ENCODE measurements at regions not wholly inside any gene's neighbourhood (a gene's known extent, or its start where the extent isn't known, plus 50 kb on each side); places are given as distances from the start of the nearest gene placed in this dataset.

- TF ChIP-seq POLR2A (IDR thresholded peaks at IDR 0.05) = no peak
- TF ChIP-seq, protein P1, sequence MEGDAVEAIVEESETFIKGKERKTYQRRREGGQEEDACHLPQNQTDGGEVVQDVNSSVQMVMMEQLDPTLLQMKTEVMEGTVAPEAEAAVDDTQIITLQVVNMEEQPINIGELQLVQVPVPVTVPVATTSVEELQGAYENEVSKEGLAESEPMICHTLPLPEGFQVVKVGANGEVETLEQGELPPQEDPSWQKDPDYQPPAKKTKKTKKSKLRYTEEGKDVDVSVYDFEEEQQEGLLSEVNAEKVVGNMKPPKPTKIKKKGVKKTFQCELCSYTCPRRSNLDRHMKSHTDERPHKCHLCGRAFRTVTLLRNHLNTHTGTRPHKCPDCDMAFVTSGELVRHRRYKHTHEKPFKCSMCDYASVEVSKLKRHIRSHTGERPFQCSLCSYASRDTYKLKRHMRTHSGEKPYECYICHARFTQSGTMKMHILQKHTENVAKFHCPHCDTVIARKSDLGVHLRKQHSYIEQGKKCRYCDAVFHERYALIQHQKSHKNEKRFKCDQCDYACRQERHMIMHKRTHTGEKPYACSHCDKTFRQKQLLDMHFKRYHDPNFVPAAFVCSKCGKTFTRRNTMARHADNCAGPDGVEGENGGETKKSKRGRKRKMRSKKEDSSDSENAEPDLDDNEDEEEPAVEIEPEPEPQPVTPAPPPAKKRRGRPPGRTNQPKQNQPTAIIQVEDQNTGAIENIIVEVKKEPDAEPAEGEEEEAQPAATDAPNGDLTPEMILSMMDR (IDR thresholded peaks at IDR 0.05) = no peak
Observed at GRCh38 chr15:29480949-29481348, 211.3 kb upstream of the NSMCE3 start.
